HG02798 (cell line): ENCODE measurements at regions not wholly inside any gene's neighbourhood (a gene's known extent, or its start where the extent isn't known, plus 50 kb on each side); places are given as distances from the start of the nearest gene placed in this dataset.

ENCODE experiments used
- ATAC-seq: cut with Tn5 transposase; IDR thresholded peaks from one replicate; pipeline ENCODE4 v1.9.1; 2021; ENCODE audit warnings: mild to moderate bottlenecking; ENCODE audit not compliant: unreplicated experiment, poor library complexity

DNA sequence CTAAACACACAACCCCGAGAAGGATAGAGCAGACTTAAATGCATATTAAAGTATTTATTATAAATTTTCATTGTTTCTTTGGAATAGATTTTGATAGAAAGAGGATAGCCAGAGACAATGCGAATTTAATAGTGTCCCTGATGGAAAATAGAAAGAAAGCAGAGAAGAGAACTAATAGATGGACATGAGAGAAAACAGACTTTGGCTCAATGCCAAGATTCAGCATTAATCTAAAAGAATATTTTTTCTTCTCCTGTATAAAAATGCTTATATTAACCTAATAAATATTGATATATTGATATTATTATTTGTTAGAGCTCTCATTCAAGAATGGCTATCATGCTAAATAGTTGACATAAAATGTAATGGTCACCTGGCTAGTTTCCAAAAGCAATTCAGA lies 173.4 kb downstream of the KIF2B start:
- ATAC-seq: no peak

DNA sequence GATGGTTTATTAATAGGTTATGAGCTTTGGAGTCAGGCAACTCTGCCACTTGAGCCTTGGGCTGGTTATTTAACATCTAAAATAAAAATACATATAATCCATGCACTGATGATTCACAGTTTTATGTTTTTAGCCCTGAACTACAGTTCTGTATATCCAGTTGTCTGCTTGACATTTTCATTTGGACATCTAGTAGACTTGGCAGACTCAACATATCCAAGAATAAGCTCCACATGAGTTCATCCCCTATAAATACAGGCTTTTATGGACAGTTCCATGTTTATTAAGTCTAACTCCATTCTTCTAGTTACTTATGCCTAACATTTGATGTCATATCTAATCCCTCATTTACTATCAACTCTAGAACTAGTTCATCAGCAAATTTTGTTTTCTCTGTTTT lies 174.2 kb downstream of the KIF2B start:
- no peak for ATAC-seq

DNA sequence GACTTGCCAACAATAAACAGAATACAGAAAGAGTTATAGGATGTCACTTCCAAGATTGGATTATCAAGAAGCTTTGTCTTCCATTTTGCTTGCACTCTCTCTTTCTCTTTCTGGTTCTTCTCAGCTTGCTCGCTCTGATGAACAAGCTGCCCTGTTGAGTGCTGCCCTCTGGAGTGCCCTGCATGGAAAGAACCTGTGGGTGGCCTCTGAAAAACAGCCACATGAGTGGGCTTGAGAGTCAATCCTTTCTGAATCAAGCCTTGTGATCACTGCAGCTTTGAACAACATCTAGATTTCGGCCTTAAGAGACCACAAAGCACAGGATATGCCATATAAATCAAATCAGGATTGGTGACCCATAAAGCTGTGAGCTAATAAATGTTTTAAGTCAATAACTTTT lies 185.1 kb downstream of the KIF2B start:
- ATAC-seq: no peak

DNA sequence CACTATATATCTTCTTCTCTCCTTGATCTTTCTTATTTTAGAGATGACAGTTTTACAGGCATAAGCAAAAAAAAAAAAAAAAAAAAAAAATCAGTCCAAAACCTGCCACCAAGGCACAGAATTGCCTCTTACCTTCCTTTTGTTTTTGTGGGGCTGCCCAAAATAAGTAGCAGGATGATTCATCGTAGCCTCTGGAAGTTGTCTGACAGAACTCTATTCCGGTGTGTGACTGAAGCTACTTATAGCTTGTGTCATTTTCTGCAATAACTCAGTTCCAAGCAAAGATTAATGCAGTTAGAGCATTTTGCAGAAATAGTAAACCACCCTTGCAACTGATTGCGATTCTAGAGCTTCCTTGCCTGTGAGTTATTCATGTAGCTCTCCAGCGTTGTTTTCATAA lies 186.8 kb downstream of the KIF2B start:
- ATAC-seq: no peak

DNA sequence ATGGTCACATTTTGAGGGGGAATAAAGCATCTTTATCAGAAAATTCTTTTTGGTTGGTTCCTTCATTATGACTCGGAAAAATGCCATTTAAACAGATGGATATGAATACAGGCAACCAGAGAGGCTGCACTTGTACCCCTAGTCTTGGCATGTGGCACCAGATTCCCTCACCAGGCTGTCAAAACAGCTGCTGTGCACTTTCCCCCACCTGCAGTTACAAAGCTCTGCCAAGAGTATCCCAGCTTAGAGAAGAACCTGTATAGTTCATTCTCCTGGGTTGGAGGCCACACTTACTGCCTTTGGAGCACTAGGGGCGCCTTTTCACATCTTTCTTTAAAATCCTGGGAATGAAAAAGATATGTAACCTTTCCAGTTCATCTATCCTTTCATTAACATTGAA lies 190.3 kb downstream of the KIF2B start:
- ATAC-seq: no peak

DNA sequence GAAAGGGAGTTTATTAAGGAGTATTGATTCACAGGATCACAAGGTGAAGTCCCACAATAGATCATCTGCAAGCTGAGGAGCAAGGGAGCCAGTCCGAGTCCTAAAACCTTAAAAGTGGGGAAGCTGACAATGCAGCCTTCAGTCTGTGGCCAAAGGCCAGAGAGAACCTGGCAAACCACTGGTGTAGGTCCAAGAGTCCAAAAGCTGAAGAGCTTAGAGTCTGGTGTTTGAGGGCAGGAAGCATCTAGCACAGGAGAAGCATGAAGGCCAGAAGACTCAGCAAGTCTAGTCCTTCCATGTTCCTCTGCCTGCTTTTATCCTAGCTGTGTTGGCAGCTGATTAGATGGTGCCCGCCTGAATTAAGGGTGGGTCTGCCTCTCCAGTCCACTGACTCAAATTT lies 193.0 kb downstream of the KIF2B start:
- no peak for ATAC-seq

DNA sequence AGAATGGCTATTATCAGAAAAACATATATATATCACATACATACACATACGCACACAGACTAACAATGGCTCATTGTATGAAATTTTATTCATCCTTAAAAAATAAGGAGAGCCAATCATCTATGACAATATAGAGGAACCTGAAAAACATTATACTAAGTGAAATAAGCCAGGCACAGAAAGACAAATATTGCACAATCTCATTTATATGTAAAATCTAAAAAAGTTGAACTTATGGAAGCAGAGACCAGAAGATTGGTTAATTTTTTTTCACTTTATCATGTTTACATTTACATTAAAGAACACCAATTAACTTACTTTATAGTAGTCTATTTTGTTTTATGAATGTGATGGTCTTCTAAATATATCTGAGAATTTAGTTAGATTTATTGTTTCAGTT lies 198.7 kb downstream of the KIF2B start:
- ATAC-seq: no peak

DNA sequence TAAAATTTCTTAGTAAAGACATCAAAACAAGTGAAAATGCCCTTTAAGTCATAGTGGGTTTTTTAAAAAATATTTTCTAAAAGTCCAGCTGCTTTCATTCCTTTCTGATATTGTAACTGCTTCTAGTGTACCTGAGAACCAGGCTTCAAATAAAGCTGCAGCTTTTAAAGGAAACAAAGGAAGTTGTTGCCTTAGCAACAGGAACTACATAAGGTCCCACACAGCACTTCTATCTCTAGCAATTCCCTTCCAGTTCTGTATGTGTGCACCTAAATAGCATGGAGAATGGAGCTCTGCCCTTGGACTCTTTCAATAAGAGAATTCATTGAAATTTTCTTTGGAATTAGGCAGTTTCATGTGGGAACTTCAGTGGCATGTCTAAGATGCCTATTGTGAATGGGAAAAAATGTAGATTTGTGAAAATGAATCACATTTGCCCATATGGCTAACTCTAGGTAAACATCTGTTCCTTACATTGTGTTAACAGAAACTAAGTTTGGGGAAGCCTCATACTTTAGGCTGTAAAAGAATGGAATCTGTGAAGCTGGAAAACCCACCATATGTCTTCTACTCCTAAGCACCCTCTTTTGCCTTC lies 206.4 kb downstream of the KIF2B start:
- ATAC-seq: no peak

DNA sequence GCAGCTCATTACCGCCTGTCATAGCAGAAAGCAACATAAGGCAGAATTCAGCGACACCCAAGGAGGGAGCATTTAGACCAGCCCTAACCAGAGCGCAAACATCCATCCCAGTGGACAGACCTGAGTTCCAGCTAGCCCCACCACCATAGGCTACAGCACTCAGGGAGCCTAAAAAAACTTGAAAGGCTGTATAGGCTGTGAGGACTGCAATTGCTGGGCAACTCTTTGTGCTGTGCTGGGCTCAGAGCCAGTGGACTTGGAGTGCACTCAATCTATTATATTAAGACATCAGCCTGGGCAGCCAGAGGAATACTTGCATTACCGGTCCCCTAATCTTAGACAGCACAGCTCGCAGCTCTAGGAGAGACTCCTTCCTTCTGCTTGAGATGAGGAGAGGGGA lies 207.3 kb downstream of the KIF2B start:
- no peak for ATAC-seq

DNA sequence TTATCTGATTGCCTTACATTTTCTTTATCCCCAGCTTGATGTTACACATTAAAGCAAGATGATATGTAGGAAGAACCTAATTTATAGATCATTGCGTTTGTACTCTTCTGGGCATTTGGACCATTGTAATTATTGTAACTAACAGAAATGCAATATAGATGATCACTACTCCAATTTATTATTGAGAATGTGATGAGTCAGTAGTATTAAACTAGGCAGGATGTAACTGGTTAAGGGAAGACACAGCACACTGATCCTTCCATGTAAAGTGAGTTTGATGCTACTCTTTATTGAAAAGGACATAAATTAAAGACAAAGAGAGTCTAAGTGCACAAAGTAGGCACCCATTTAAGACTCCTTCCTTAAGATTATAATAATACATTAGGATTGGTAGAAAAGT lies 223.8 kb downstream of the KIF2B start:
- ATAC-seq: no peak

DNA sequence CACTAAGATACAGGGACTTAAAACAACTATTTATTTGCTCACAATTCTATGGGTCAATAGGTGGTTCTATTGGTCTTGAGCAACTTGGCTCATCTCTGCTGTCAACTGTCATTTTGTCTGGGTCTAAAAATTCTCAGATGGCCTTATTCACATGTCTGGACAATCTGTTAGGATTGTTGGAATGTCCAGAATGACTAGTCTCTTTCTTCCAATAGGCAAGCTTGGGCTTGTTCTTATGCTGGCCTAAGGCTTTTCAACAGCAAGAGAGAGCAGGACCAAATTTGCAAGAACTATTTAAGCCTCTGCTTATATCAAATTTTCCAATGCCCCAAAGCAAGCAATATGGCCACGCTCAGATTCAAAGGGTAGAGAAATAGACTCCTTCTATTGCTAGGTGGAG lies 240.9 kb downstream of the KIF2B start:
- ATAC-seq: no peak

DNA sequence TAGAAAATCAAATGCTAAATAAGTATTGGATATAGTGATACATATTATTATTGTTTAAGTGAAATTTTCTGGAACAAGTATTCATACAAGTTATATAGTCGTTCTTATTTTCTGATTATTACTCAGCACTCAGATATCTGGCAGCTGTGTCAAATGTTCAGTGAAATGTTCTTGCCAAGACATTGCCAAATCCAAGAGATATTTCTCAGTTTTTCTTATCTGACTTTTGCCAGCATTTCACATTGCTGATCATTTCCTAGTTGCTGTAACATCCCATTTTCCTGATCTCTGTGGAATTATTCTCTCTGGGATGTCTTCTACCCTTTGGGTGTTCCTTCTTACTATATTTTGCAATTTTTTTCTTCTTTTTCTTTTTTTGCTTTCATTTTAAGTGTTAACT lies 262.3 kb downstream of the KIF2B start:
- ATAC-seq: no peak

DNA sequence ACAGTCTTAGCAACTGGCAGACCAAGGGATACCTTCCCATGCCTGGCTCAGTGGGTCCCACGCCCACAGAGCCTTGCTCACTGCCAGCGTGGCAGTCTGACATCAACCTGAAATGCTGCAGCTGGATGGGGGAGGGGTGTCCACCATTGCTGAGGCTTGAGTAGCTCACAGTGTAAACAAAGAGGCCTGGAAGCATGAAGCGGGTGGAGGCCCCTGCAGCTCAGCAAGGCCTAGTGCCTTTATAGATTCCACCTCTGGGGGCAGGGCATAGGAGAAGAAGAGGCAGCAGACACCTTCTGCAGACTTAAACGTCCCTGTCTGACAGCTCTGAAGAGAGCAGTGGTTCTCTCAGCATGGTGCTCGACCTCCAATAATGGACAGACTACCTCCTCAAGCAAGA lies 263.2 kb downstream of the KIF2B start:
- ATAC-seq: no peak

DNA sequence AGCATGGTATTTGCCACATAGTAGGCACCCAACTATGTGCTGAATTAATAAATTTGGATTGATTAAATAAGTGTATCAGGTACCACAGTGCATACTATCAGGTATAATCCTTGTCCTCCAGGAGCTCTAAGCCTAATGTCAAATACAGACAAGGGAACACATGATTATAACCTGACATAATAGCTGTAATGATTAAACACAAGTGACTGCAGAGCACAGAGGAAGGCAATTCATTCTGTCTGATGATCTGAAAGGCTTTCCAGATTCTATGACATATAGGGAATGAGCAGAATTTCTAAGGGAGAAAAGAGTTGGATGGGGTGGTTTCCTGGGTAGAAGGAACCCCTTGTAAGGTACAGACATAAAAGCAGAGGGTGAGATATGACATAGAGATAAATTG lies 273.5 kb downstream of the KIF2B start:
- no peak for ATAC-seq

DNA sequence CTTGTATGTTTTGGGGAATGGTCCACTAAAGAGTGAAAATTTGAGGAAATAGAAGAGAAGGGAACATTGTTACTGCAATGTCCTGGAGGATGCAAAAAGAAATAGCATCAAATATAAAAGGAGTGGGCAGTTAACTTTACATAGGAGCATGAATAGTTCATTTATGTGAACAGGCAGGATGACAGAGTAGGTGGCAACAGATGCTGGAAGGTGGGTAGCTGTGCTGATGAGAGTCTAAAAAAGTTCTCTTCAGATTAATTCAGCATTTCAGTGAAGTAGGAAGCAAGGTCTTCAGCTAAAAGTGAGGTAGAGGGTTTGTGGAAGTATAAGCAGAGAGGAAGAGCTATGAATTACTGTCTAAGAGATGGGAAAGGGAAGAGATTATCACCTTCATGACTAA lies 276.5 kb downstream of the KIF2B start:
- no peak for ATAC-seq

DNA sequence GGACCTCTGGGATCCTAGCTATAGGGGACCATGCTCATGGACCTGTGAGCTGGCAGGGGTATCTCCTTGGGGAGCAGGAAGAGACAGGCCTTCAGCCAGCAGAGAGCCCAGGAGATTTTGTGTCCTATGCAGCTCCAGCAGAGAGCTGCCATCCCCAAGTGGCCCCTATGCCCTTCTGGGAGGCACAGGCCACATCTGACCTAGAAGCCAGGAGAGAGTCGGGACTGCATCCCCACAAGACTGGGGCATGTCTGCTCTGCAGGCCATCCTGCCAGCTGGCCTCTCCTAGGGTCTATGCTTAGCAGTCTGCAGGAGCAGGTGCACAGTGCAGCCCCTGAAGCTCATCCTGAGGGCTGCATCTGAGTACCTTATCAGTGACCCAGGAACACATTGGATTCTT lies 279.5 kb downstream of the KIF2B start:
- no peak for ATAC-seq

DNA sequence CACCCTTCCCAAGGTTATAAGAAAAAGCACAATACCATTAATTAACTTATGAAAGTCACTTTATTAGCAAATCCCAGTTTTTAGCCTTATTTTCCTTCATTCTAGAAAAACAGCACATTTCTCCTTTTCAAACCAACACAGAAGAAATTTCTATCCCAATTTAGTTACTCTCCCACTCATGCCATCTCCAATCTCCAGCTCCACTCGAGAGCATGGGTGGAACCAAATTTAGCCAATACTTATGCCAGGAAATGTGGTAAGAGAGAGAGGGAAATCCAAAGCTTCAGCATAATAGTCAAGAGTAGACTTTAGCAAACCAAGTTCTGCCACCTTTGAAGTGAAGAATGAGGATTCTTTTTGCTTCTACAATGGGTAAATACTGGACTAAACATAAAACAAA lies 288.8 kb downstream of the KIF2B start:
- no peak for ATAC-seq

DNA sequence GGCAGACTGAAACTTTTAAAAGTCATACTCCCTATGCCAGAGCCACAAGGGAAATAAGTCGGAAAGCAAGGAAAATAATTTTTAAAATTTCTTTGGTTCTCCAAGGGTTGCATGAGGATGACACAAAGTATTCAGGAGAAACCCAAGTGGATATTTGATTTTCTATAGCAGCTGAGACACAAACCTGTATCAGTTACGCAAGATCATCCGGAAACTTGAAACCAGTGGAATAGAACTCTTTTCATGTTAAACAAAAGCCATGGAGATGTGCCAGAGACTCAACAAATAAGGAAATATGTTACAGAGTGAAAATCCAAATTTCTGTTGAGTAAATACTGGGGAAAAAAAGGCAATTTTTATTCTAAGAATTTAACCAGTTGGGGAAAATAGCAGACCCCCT lies 294.7 kb downstream of the KIF2B start:
- ATAC-seq: no peak

DNA sequence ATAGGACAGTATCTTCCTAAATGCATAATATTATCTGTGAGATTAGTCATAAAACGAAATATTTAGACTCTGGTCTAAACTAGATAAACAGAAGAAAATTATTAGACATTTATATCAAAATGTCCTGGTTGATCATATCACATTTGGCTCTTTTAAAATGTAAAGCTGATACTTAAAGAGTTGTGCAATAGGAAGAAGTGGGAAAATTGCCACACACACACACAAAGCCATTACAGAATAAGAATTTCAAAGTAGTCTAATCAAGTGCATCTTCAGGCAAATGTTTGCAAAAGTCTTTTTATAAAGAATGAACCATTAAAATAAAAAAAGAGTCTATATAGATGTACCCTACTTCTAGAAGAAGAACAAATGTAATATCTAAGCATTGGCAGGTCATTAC lies 301.7 kb downstream of the KIF2B start:
- ATAC-seq: no peak

DNA sequence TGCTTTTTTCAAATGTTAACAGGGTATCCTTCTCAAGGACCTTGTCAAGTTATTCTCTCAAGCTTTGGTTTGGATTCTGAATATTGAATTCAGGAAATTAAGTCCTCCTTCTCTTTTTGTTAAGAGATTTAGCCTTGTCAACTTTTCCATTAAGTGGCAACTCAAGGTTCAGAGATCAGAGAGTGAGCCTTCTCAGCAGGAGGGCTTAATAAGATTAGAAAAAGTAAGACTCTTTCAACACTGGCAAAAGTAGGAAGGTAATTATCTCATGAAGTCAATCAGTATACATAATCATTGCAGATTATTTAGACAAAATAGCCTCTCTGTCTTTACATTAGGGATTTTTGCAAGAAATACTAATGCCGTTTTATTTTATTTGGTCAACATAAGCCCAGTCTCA lies 330.7 kb downstream of the KIF2B start:
- no peak for ATAC-seq

DNA sequence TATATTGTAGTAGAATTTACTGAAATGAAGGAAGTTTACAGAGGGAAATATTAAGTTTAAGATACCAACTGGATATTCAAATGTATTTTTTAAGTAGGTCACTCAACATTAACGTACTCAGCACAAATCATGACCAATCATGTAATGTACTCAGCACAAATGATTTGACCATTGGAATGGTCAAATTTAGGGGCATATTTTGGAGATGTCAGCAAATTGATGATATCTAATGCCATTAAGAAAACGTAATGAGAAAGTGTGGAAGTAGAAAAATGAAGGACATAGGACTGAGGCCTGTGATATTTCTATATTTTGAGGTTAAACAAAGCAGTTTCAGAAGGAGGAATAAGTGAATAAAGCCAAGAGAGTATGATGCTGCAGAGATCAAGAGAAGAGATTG lies 334.8 kb downstream of the KIF2B start:
- ATAC-seq: no peak

DNA sequence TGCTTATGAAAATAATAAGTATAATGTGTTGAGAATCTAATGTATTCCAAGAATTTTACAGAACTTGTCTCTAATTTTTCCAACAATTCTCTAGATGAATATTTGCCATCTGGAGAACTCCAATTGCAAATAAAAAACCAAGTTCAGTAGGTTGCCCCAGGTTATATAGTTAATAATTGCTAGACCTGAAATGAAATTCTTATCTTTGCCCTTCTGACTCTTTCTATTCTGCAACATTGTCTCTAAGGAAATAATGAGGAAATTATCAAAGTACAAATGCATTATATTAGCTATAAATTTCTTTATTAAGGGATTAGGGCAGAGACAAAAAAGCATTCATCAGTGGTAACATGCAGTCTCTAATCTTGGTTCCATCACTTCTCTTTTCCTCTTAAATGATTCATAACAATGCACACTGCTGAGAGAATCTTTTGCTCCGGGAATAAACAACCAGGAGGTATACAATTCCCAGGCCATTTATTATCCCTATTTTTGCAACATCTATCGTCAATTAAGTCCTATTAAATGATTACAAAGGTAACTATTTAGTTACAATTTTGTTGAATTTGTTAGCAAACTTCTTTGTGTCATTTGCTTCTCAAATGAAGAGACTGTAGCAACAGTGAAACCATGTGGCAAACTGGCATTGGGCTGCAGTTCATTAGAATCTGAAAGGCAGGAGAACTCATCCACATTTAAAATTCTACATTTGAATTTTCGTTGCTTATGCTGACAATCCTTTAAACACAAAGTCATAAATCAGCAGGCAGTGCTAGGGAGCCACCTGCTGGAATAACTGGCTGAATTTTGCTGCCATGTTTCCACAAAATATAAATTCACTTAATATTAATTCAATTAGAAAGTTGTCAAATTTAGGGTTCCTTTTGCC lies 349.6 kb downstream of the KIF2B start:
- ATAC-seq: no peak
